HG03066 (cell line): ENCODE measurements at regions not wholly inside any gene's neighbourhood (a gene's known extent, or its start where the extent isn't known, plus 50 kb on each side); places are given as distances from the start of the nearest gene placed in this dataset.

ENCODE experiments used
- ATAC-seq: cut with Tn5 transposase; IDR thresholded peaks from one replicate; pipeline ENCODE4 v1.9.1; 2021; ENCODE audit warnings: low read depth; ENCODE audit not compliant: unreplicated experiment

GRCh38 chr7:25494896-25495295, 266.6 kb upstream of the NPVF start:
- ATAC-seq: no peak

- ATAC-seq: no peak
Measured at GRCh38 chr7:25495342-25496250, 267.3 kb upstream of the NPVF start.

GRCh38 chr7:25496476-25497368, 268.4 kb upstream of the NPVF start:
- peak; percentile 88 for ATAC-seq

GRCh38 chr7:25500393-25500921, 272.2 kb upstream of the NPVF start:
- no peak for ATAC-seq

- no peak for ATAC-seq
Measured at GRCh38 chr7:25503306-25503705, 275.0 kb upstream of the NPVF start.

GRCh38 chr7:25512061-25512687, 283.9 kb upstream of the NPVF start:
- no peak for ATAC-seq

- ATAC-seq: no peak
Measured at GRCh38 chr7:25515633-25516275, 287.5 kb upstream of the NPVF start.

GRCh38 chr7:25517906-25518305, 289.6 kb upstream of the NPVF start:
- ATAC-seq: no peak

GRCh38 chr7:25520017-25520416, 291.7 kb upstream of the NPVF start:
- ATAC-seq: no peak

- no peak for ATAC-seq
Measured at GRCh38 chr7:25520516-25520915, 292.2 kb upstream of the NPVF start.

GRCh38 chr7:25521236-25521635, 292.9 kb upstream of the NPVF start:
- ATAC-seq: no peak

- ATAC-seq: no peak
Measured at GRCh38 chr7:25522727-25523126, 294.4 kb upstream of the NPVF start.

GRCh38 chr7:25527665-25528170, 299.4 kb upstream of the NPVF start:
- ATAC-seq: no peak

- no peak for ATAC-seq
Measured at GRCh38 chr7:25529320-25529719, 301.0 kb upstream of the NPVF start.

GRCh38 chr7:25536851-25537250, 308.6 kb upstream of the NPVF start:
- no peak for ATAC-seq

GRCh38 chr7:25537662-25538375, 309.5 kb upstream of the NPVF start:
- no peak for ATAC-seq

GRCh38 chr7:25541094-25541821, 313.0 kb upstream of the NPVF start:
- ATAC-seq: no peak

- no peak for ATAC-seq
Measured at GRCh38 chr7:25541877-25542276, 313.6 kb upstream of the NPVF start.

- no peak for ATAC-seq
Measured at GRCh38 chr7:25543210-25543609, 314.9 kb upstream of the NPVF start.
